Uterus (tissue), 2 donors: ENCODE measurements at regions not wholly inside any gene's neighbourhood (a gene's known extent, or its start where the extent isn't known, plus 50 kb on each side); places are given as distances from the start of the nearest gene placed in this dataset.

Source experiments
- POLR2A ChIP-seq, 2 donors: fragments of 450-650 bp; IDR thresholded peaks; one replicate each; pipeline ENCODE4 v1.6.1; 2016; ENCODE audit warnings: antibody characterized with exemption in 2 of 2, mild to moderate bottlenecking in 1 of 2, moderate library complexity in 1 of 2
- TF ChIP-seq, protein P1 (sequence below), 4 experiments: fragments of 200-600 bp in 2 of 4; fragments of 450-650 bp in 2 of 4; sonication (generic) in 2 of 4; IDR thresholded peaks; one replicate each; pipeline ENCODE4 v1.5.1; 2016 to 2019; ENCODE audit warnings: antibody characterized with exemption in 4 of 4, mild to moderate bottlenecking in 2 of 4, moderate library complexity in 1 of 4

GRCh38 chr9:27925815-27926214 is 352.5 kb upstream of the C9orf72 start:
- TF ChIP-seq, protein P1, sequence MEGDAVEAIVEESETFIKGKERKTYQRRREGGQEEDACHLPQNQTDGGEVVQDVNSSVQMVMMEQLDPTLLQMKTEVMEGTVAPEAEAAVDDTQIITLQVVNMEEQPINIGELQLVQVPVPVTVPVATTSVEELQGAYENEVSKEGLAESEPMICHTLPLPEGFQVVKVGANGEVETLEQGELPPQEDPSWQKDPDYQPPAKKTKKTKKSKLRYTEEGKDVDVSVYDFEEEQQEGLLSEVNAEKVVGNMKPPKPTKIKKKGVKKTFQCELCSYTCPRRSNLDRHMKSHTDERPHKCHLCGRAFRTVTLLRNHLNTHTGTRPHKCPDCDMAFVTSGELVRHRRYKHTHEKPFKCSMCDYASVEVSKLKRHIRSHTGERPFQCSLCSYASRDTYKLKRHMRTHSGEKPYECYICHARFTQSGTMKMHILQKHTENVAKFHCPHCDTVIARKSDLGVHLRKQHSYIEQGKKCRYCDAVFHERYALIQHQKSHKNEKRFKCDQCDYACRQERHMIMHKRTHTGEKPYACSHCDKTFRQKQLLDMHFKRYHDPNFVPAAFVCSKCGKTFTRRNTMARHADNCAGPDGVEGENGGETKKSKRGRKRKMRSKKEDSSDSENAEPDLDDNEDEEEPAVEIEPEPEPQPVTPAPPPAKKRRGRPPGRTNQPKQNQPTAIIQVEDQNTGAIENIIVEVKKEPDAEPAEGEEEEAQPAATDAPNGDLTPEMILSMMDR (IDR thresholded peaks at IDR 0.05), result no peak
- TF ChIP-seq POLR2A (IDR thresholded peaks at IDR 0.05), result no peak
